GM13977 (cell line): ENCODE measurements at regions not wholly inside any gene's neighbourhood (a gene's known extent, or its start where the extent isn't known, plus 50 kb on each side); places are given as distances from the start of the nearest gene placed in this dataset.

Experiments used
- DNase-seq: peaks from one replicate; pipeline ENCODE4 v3.0.0; 2012; ENCODE audit warnings: low spot score
- CTCF ChIP-seq: IDR thresholded peaks from 2 replicates; pipeline ENCODE4 v1.5.1; 2012; ENCODE audit warnings: mild to moderate bottlenecking, control low read depth; ENCODE audit not compliant: insufficient read depth; ENCODE audit errors: extremely low read depth, missing control alignments
- in situ Hi-C: fragments of 300-500 bp; cut with MboI; formaldehyde crosslinking; loops from one replicate; pipeline ENCODE4 v1.12.0; 2022; ENCODE audit warnings: low sequenced_read_pairs, low pct_unique_long_range_greater_than_20kb, mixed read lengths, inconsistent platforms; ENCODE audit not compliant: unreplicated experiment

GRCh38 chr4:166625018-166625637 lies 609.2 kb downstream of the SPOCK3 start:
- in situ Hi-C loops = no loop called here
- TF ChIP-seq CTCF = no peak
- DNase-seq = no peak

- DNase-seq = no peak
- in situ Hi-C loops = no loop called here
- no peak for TF ChIP-seq CTCF
These were observed 605.8 kb downstream of the SPOCK3 start for GRCh38 chr4:166628454-166628853.

- in situ Hi-C loops = no loop called here
These were observed 598.9 kb downstream of the SPOCK3 start for GRCh38 chr4:166635367-166635766.

GRCh38 chr4:166637816-166638215 lies 596.5 kb downstream of the SPOCK3 start:
- TF ChIP-seq CTCF = no peak
- no peak for DNase-seq
- in situ Hi-C loops = no loop called here

More at GRCh38 chr4:166635367-166635766, 598.9 kb downstream of the SPOCK3 start:
- TF ChIP-seq CTCF = no peak
- no peak for DNase-seq

GRCh38 chr4:166655231-166655630 lies 579.1 kb downstream of the SPOCK3 start:
- in situ Hi-C loops = no loop called here
- no peak for DNase-seq

GRCh38 chr4:166655705-166656104 lies 578.6 kb downstream of the SPOCK3 start:
- no peak for DNase-seq
- in situ Hi-C loops = no loop called here
- TF ChIP-seq CTCF = no peak

More at GRCh38 chr4:166655231-166655630, 579.1 kb downstream of the SPOCK3 start:
- TF ChIP-seq CTCF = no peak

- no peak for DNase-seq
- in situ Hi-C loops = no loop called here
- no peak for TF ChIP-seq CTCF
These were observed 577.0 kb downstream of the SPOCK3 start for GRCh38 chr4:166657261-166657660.
